ENCODE measurements at regions not wholly inside any gene's neighbourhood (a gene's known extent, or its start where the extent isn't known, plus 50 kb on each side); places are given as distances from the start of the nearest gene placed in this dataset.

DNA sequence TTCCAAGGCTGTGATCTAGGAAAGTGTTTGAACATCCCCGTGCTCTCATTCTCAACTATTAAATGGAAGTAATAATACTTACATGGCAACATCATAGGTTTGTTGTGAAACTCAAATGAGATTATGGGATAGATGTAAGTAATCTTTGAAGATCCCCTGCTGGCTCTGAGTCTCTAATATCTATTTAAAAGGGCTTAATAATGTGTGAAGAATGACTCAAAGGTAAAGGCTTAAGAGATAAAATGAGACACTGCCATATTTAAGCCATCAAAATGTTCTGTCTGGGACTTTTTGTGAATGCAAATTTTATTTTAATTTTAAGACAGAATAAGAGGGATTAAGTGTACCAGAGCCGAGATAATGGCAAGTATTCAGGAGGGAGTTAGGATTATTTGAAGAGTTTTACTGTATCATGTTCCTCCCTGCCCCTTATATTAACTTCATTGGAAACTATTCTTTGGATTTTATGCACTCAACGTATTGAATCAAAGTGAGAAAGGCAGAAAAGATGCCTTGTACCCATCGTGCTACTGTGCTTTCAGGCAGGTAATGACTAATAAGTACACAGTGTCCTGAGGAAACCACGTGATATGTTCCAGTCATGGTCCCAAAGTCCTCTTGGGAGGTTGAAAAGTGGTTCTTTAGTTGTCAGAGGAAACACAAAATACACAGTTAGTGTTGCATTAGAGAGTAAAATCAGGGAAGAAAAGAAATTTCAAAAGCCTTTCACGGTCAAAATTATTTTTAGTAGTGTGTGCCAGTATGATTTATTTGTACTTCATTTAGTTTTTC is 192.4 kb downstream of the RBM46 start:
- intact Hi-C loops (cut with DNase I; ENCODE audit: low total_unique reads) = no loop called here

DNA sequence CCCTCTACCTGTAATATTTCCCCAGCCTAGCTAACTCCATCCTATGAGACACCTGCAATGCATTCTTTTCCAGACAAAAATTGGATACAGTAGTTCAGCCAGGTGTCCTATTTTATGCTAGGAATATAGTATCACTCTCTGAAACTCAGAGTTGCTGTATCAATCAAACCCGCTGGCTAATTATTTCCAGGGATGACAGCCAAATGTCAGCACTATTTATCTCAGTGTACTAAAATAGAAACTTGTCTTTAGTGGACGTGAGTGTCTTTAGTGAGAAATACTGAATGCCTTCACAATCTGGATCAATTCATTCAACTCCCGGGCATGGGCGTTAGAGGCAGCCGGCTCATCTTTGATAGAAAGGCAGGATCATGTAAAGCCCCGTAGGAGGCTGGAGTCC is 196.2 kb downstream of the RBM46 start:
- in situ Hi-C loops (cut with MboI; ENCODE audit: low sequenced_read_pairs in 4 of 4) (loop anchor here in 1 of 4 donors (25.0 kb wide), 1 partner anchor 385 kb away; no protein-coding TSS in a partner anchor), intact Hi-C loops (cut with DNase I; ENCODE audit: low total_unique reads) (no loop called here)
- ATAC-seq (no peak), DNase-seq (no peak)
- TF ChIP-seq CTCF (IDR thresholded peaks at IDR 0.05 in 4 of 5, conservative IDR thresholded peaks at IDR 0.05 in 1 of 5) (no peak), POLR2A (IDR thresholded peaks at IDR 0.05) (no peak)
- H3K4me1 ChIP-seq = no peaks in the 10 kb centered on the region
- H3K27me3 ChIP-seq = no peaks in the 10 kb centered on the region
- no peak overlapping the region for H3K27ac ChIP-seq
- no peaks in the 10 kb centered on the region for H3K9me3 ChIP-seq
- no peak overlapping the region for H3K4me3 ChIP-seq
- H3K36me3 ChIP-seq = no peaks in the 10 kb centered on the region

More for the DNA sequence above, 192.4 kb downstream of the RBM46 start:
- Histone ChIP-seq H3K36me3 (no peaks in the 10 kb centered on the region), H3K4me3 (no peak overlapping the region), H3K4me1 (no peaks in the 10 kb centered on the region), H3K9me3 (no peaks in the 10 kb centered on the region), H3K27me3 (no peaks in the 10 kb centered on the region), H3K27ac (no peak overlapping the region)
- no peak for ATAC-seq
- TF ChIP-seq CTCF (IDR thresholded peaks at IDR 0.05 in 4 of 5, conservative IDR thresholded peaks at IDR 0.05 in 1 of 5) (no peak), POLR2A (IDR thresholded peaks at IDR 0.05) (no peak)
- in situ Hi-C loops (cut with MboI; ENCODE audit: low sequenced_read_pairs in 4 of 4) = no loop called here
- no peak for DNase-seq

DNA sequence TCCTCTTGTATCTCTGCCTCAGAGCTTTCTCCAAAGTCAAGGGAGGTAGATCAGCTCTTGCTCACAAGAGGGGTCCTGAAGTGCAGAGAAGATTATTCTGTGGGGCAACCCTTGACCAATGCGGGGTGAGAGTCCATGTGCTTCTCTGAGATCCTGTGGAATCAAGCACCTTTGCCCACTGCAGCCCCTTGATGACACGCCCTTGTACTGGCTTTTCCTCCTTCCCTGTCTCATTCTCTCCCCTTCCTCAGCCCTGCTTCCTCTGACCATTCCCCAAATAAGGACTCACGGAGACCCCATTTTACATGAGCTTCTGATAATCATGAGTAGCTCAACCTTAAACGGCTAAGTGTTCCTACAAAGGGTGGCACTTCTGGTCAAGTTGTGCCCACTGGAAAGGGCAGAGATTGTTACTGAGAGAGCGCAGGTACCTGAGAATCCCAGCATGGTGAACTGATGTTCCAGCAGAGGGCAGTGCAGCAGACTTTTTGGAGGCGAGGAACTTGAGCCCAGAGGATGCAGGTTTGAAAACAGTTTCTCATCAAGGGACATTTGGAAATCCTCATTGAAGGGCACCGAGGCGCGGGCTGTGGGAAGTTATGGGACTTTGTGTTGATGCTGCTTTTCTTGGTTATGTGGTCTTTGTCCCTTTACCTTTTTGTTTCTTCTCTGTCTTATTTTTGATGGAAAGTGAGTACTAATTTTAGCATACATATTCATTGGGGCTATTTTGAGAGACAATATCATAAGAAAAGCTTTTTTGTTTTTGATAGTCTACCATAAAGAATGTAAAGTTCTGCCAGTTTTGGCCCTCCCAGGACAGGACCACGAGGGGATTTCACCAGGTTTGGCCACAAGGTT is 201.3 kb downstream of the RBM46 start:
- ATAC-seq (no peak), DNase-seq (peak in 1 of 2 donors; percentile 21)
- Histone ChIP-seq H3K4me1 (no peaks in the 10 kb centered on the region), H3K27me3 (no peaks in the 10 kb centered on the region), H3K9me3 (no peaks in the 10 kb centered on the region), H3K4me3 (no peak overlapping the region), H3K36me3 (no peaks in the 10 kb centered on the region), H3K27ac (no peak overlapping the region)
- peak in 1 of 5 experiments; percentile 19 for TF ChIP-seq CTCF (IDR thresholded peaks at IDR 0.05 in 4 of 5, conservative IDR thresholded peaks at IDR 0.05 in 1 of 5)
- TF ChIP-seq POLR2A (IDR thresholded peaks at IDR 0.05) = no peak
- intact Hi-C loops (cut with DNase I; ENCODE audit: low total_unique reads) (no loop called here), in situ Hi-C loops (cut with MboI; ENCODE audit: low sequenced_read_pairs in 4 of 4) (loop anchor here in 1 of 4 donors (25.0 kb wide), 1 partner anchor 380 kb away; no protein-coding TSS in a partner anchor)

DNA sequence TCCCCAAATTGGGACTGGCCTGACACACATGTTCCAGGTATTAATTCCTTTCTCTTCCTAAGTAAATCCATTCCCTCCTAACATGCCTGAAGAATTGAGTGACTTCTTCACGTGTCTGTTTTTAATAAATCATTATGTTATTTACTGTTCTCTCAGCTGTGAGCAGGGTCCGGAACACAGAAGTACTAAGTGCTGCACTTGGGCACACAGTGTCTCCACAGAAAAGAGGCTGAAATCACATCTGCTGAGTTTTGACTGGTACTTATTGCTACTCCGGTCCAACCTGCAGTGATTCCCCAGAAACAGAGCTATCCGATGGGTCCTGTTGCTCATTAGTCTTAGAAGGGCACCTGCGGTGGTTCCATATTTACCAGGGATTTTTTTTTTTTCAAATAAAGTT is 202.6 kb downstream of the RBM46 start:
- intact Hi-C loops (cut with DNase I; ENCODE audit: low total_unique reads) = no loop called here
- no peak for ATAC-seq
- no peak for TF ChIP-seq CTCF (IDR thresholded peaks at IDR 0.05 in 4 of 5, conservative IDR thresholded peaks at IDR 0.05 in 1 of 5)
- no peak for TF ChIP-seq POLR2A (IDR thresholded peaks at IDR 0.05)
- H3K36me3 ChIP-seq = no peaks in the 10 kb centered on the region
- no peaks in the 10 kb centered on the region for H3K27me3 ChIP-seq
- H3K27ac ChIP-seq = no peak overlapping the region
- H3K4me3 ChIP-seq = no peak overlapping the region
- no peak for DNase-seq
- no peaks in the 10 kb centered on the region for H3K4me1 ChIP-seq
- no peaks in the 10 kb centered on the region for H3K9me3 ChIP-seq
- in situ Hi-C loops (cut with MboI; ENCODE audit: low sequenced_read_pairs in 4 of 4) = loop anchor here in 1 of 4 donors (25.0 kb wide), 1 partner anchor 379 kb away; no protein-coding TSS in a partner anchor

Measured in gastrocnemius medialis (tissue), 4 donors.